HG03175 (cell line): ENCODE measurements at regions not wholly inside any gene's neighbourhood (a gene's known extent, or its start where the extent isn't known, plus 50 kb on each side); places are given as distances from the start of the nearest gene placed in this dataset.

Source experiments
- ATAC-seq: cut with Tn5 transposase; IDR thresholded peaks from one replicate; pipeline ENCODE4 v1.9.1; 2021; ENCODE audit warnings: mild to moderate bottlenecking, moderate library complexity; ENCODE audit not compliant: unreplicated experiment

DNA sequence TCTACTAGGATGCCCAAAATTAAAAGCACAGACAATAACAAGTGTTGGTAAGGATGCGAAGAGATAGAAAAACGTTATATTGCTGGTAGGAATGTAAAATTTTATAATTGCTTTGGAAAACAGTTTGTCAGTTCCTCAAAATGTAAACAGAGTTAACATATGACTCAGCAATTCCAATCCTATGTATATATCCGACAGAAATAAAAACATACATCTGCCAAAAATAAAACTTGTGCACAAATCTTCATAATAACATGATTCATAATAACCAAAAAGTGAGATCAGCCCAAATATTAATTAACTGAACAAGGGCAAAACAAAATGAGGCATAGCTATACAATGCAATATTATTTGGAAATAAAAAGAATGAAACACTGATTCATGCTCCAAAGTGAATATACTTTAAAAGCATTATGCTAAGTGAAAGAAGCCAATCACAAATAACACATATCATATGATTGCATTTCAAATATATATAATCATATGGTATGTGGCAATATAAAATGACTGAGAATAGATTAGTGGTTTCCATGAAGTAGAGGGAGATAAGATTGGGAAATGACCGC, 609.3 kb downstream of the IGSF11 start:
- no peak for ATAC-seq

GRCh38 chr3:118433825-118434224, 600.8 kb downstream of the IGSF11 start:
- ATAC-seq, result no peak

DNA sequence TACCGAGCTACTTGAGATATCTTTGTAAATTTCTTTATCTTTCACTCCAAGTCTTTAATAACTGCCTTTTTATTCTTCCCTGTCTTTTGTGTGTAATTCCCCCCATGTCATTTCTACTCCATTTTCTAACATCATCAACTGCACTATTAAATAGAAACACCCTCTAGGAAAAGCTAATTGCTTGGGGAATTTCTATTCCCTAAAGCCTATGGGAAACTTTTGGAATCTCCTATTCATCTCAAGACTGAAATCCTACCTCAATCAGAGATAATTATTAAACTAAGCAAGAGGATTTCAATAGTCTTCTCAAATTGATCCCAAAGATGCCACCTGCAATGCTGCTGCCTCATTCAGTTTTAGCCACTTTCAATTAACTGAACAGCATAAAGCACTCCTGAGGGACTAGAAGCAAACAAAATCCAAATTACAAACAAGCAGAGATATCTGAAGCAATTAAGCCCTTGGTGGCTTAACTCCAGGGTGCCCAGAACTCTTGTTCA, 598.7 kb downstream of the IGSF11 start:
- no peak for ATAC-seq

DNA sequence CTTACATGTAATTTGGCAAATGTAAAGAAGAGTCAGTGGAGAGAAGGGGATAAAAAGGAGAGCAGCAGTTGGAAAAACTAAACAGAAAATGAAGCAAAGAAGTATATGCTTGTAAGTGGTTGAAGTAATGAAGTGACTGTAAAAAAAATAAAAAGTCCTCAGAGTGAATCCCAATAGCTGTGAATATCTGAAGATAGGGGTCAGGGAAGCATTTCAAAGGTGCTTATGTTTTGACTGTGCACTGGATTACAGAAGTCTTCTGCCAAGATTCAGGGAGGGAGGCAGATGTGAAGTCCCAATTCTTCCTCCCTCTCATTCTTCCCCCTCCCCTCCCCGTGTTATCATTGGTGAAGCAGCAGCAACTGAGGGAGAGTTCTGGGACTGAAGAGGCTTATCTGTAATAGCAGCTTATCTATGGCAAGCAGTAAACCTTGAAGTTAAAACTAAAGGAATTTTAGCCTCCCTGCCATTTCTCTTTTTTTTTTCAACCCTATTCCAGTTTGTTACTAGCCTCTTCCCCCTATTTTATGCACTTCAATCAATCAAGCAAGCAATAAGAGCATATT, 597.9 kb downstream of the IGSF11 start:
- no peak for ATAC-seq

GRCh38 chr3:118445036-118445435, 589.6 kb downstream of the IGSF11 start:
- ATAC-seq, result no peak

DNA sequence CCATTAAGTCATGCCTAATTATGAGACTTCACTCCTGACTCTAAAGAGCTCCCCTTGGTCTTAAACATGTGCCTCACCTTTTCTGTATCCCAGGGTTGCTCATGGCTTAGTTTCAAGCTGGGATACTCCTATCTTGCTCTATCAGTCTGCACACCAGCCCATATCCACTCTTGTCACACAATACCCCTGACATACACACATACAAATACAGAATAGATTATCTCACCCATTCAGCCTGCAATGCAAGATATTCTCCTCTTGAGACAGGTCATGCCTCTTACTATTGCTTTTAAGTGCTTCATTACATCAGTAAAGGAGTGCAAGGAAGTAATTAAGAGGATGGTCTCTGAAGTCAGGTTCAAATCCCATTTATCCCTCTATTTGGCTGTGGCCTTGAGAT, 587.3 kb downstream of the IGSF11 start:
- ATAC-seq, result no peak

DNA sequence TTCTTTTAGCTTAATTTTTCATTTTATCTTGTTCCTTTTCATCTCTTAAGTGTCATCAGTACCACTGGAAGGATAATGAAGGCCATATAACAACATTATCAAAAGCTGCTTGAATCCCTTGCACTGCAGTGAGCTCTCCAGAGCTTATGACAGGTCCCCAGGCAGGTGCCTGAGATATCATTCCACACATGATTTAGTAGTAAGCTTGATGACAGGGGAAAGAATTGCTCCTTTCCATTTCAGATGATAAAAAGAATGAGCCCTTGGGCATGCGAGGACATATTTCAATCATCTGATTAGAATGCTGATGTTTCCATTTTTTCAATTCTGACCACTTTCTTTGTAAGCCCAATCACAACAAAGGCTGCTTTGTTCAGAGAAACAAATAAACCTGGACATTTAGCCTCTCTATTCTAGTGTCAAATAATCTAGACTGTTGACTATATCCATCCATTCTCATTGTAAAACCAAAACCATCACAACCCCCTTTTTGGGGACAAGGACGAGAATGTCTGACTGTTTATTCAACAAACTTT, 567.8 kb downstream of the IGSF11 start:
- no peak for ATAC-seq

DNA sequence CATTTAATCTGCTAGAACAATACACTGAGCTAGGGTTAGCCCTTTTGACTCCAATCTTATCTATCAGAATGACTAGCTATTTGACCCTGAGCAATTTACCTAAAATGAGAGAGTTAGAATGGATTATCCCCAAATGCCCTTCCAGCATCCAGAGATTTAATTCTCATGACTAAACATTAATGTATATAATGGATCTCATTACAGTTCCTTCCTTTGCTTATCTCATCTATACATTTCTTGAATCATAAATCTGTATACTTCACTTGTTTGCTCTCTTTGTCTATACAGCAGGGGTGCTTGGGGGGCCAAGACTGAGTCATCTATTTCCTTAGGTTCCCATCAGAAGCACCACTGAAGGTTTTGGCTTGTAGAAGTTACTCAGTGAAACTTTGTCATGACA, 565.8 kb downstream of the IGSF11 start:
- ATAC-seq, result no peak

DNA sequence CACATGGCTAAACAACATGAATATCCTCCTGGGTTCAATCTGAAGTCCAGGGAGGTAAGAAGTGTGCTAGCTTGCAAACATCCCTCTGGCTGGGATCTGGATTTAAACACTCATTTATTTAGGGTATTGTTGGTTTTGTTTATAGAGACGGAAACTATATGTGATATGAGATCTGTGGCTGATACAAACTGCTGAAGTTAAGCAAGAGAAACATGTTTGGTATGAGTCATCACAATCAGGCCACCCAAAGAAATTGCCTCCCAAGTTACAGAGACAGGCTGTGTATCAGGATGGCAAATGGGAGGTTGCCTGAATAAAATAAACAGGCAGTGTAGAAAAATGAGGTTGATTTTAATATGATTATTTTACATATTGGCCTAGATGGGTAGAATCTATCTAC, 562.1 kb downstream of the IGSF11 start:
- no peak for ATAC-seq

DNA sequence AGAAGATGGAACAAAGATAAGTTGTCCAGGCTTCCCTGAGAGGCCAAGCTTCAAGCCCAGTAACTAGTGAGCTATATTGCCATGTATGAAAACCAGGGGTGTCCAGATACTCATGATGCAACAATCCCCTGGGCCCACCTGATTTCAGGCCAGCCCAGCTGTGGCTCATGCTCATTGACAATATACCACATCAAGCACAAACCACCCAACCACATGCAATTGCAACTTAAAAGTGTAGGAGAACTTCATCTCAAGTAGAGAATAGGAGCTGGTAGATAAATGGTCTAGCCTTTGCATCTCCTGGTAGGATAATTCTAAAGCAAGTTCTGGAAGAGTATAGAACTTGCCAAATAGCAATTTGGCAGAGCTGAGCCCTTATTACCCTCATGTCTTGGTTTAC, 561.3 kb downstream of the IGSF11 start:
- no peak for ATAC-seq

DNA sequence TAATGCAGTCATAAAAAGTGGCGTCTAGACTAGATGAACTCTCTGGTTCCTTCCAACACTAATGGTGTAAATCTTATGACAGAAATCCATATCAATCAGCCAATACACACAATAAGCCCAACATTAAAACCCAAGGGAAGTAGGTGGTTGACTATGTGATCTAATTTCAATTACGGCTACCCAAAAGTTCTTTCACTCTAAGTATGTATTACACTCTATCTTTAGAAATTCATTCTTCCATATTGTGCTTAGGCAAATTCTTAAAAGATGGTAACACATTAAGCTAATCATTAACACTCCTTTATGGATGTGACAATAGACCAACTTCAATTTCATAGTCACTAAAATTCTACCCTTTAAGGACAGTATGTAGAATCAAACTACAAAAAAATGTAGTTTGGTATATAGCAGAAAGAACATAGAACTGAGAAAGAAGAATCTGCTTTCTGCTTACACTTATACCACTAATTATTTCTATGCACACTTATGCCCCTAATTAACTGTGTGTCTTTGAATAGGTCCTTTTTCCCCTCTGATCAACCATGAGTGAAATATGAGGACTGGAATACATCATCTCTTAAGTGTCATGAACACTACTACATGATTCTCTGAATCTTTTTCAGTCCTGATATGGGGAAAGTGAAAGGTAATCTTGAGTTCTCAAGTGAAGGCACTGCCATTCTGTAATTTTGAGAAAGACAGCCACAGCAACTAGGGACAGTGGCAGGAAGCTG, 557.6 kb downstream of the IGSF11 start:
- no peak for ATAC-seq

DNA sequence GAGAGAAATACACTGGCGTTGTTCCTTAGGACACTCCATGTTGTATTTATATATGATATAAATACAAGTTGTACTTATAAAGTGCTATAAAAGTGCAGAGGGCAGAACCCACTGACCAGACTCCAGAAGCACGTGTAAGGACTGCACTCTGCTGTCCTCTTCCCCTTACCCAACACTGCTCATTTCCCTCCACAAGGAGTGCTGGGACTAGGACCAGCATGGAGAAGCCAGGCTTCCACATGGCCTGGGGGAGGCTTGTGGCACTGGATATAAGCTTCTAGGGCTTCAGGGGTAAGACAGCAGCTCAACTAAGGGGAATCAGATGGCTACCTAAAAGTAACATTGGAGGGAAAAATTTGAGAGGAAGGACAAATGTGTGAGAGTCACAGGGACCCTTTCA, 556.9 kb downstream of the IGSF11 start:
- no peak for ATAC-seq

DNA sequence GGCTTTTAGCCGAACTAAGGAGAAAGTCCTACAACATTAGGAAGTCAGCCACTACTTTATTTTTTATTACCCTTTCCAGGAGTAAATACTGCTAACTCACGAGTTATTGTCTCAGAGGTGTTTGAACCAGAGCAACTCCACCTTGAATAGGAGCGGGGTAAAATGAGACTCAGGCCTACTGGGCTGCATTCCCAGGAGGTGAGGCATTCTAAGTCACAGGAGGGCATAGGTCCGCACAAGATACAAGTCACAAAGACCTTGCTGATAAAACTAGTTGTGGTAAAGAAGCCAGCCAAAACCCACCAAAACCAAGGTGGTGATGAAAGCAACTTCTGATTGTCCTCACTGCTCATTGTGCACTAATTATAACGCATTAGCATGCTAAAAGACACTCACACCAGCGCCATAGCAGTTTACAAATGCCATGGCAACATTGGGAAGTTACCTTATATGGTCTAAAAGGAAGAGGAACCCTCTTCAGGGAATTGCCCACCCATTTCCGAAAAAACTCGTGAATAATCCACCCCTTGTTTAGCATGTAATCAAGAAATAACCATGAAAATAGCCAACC, 555.9 kb downstream of the IGSF11 start:
- ATAC-seq, result no peak

DNA sequence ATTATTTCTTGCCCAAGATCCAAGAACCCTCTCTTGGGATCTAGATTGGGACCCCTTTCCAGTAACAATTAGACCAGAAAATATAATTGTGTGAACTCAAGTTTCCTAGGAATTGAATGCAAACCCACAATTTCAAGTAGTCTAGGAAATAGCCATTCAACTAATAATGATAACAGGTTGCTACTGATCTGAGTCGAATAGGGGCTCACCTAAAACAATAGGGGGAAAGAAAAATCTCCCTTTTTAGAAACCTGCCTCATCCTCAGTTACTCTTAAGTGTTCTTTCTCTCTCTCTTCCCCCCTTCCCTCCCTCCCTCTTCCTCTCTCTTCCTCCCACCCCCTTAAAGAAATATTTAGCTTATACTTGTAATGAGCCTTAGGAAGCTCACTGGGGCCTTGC, 555.3 kb downstream of the IGSF11 start:
- ATAC-seq, result no peak

DNA sequence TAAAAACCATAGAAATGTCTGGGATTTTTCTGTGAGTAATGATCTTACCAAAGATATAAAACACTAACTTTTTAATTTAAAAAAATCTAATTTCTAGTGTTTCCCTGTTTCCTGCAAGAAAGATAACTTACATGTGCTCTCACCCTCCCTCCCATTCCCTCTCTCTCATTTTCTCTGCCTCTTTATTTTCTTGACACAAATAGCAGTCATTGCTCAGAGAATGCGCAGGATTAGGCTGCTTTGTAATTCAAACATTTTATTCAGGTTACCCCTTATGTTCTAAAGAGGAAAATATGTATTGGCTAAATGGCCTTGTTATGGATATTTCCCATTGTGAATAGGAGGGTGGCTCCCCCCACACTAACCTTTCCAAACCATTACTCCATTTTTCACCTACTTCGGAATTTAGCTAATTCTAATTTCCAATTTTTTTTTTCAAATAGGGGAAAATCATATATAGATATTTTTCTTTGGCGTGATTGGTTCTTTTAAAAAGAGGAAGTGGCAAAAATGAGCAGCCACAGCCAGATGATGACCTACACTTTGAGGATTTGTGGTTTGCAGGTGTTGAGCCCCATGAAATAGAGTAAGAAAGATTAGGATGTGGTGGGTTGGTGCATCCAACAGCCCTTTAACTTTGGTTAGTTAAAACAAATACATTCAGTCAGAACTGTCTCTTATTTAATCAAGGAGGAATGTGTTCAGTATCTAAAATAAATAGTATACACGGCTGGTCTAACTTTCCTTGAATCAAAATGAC, 554.4 kb downstream of the IGSF11 start:
- peak; percentile 69 for ATAC-seq

- no peak for ATAC-seq
These were observed 549.0 kb downstream of the IGSF11 start for GRCh38 chr3:118485693-118486092.

DNA sequence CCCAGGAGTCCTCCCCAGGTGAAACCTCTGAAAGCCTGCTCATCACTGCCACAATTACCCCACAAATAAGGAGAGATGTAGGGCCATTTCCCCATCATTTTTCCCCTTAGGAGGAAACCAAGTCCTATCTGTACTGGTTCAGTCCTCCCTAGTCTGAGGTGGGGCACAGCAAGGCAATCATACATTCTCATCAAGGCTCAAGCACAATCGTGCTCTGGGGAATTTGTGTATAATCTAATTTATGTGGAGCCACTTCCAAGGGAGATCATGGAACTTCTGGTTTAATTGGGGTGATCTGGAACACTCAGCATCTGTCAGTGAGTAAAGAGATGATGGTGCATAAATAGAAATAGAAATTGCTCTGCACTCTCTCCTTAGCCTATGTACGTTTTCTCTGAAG, 546.9 kb downstream of the IGSF11 start:
- ATAC-seq, result no peak

DNA sequence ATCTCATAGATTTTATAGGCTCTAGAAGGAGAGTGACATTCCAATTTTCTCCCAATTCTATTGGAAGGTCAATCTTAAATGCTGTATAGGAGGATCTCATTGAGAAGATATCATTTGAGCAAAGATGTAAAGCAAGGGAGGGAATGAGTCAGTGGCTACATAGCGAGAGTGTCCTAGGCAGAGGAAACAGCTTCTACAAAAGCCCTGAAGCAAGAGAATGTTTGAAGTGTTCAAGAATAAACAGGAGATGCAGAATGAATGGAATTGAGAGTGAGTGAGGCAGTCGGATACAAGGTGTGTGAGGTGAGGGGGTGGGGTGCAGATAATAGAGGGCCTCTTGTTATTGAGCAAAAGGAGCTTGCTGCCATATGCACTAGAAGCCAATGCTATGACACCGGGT, 545.9 kb downstream of the IGSF11 start:
- ATAC-seq, result no peak

GRCh38 chr3:118495206-118495605, 539.4 kb downstream of the IGSF11 start:
- no peak for ATAC-seq

DNA sequence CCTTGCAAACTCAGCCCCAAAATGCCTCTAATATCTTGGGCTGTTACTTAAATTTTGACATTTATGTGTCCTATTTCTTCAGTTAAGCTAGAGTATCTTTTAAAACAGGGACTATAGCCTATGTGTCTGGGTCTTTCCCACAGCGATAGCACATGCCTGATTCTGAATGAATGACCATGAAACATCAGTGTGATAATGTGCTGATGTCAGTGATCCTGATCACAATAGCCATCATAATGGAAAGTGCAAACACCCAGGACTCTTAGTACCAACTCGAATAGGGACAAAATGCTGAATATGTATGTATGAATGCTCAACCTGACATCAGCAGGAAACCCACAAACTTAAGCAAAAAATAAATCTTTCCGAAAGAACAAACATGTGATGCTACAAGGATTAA, 537.4 kb downstream of the IGSF11 start:
- ATAC-seq, result no peak

- ATAC-seq, result no peak
These were observed 533.5 kb downstream of the IGSF11 start for GRCh38 chr3:118501152-118501551.
